Upper lobe of right lung (tissue), 1 donor: ENCODE measurements at regions not wholly inside any gene's neighbourhood (a gene's known extent, or its start where the extent isn't known, plus 50 kb on each side); places are given as distances from the start of the nearest gene placed in this dataset.

Source experiments
- ATAC-seq: fragments of 200-7000 bp; cut with Tn5 transposase; one replicate; pipeline ENCODE4 v1.9.1; 2020; ENCODE audit warnings: mild to moderate bottlenecking, moderate library complexity
- DNase-seq: peaks from one replicate; pipeline ENCODE4 v3.0.0-alpha.2; 2020
- H3K27ac ChIP-seq: fragments of 200-600 bp; one replicate; pipeline ENCODE4 v1.8.0; 2022
- H3K27me3 ChIP-seq: fragments of 200-600 bp; one replicate; pipeline ENCODE4 v1.8.0; 2022; ENCODE audit warnings: mild to moderate bottlenecking
- H3K36me3 ChIP-seq: fragments of 200-600 bp; one replicate; pipeline ENCODE4 v1.8.0; 2022
- H3K4me1 ChIP-seq: fragments of 200-600 bp; one replicate; pipeline ENCODE4 v1.8.0; 2022
- H3K4me3 ChIP-seq: fragments of 200-600 bp; one replicate; pipeline ENCODE4 v1.8.0; 2022; ENCODE audit warnings: mild to moderate bottlenecking
- H3K9me3 ChIP-seq: fragments of 200-600 bp; one replicate; pipeline ENCODE4 v1.8.0; 2022
- CTCF ChIP-seq: fragments of 200-600 bp; IDR thresholded peaks from one replicate; pipeline ENCODE4 v1.8.0; 2022; ENCODE audit warnings: antibody characterized with exemption
- intact Hi-C: fragments of 100-400 bp; cut with DNase I; formaldehyde crosslinking; loops from one replicate; pipeline ENCODE4 v1.11.0; 2022
- donor health status: DM: no; HTN: yes; CAD: no; lungs with severe emphysema.

- ATAC-seq (no peak), DNase-seq (peak; percentile 15)
- Histone ChIP-seq H3K36me3 (no peaks in the 10 kb centered on the region), H3K27me3 (no peaks in the 10 kb centered on the region), H3K9me3 (no peaks in the 10 kb centered on the region), H3K4me1 (no peaks in the 10 kb centered on the region), H3K27ac (no peak overlapping the region), H3K4me3 (no peak overlapping the region)
- intact Hi-C loops = no loop called here
- TF ChIP-seq CTCF = no peak
Measured at GRCh38 chr2:72011791-72012190, 135.9 kb downstream of the CYP26B1 start.

GRCh38 chr2:72011370-72011689, 136.3 kb downstream of the CYP26B1 start:
- no peaks in the 10 kb centered on the region for H3K36me3 ChIP-seq
- H3K4me3 ChIP-seq = no peak overlapping the region
- H3K27me3 ChIP-seq = no peaks in the 10 kb centered on the region
- intact Hi-C loops = no loop called here
- H3K4me1 ChIP-seq = no peaks in the 10 kb centered on the region
- ATAC-seq (no peak), DNase-seq (no peak)
- no peak overlapping the region for H3K27ac ChIP-seq
- no peaks in the 10 kb centered on the region for H3K9me3 ChIP-seq
- TF ChIP-seq CTCF = no peak

GRCh38 chr2:72010647-72011369, 136.9 kb downstream of the CYP26B1 start:
- Histone ChIP-seq H3K36me3 (no peaks in the 10 kb centered on the region), H3K4me1 (no peaks in the 10 kb centered on the region), H3K27ac (no peak overlapping the region), H3K27me3 (no peaks in the 10 kb centered on the region), H3K4me3 (no peak overlapping the region), H3K9me3 (no peaks in the 10 kb centered on the region)
- intact Hi-C loops = no loop called here
- DNase-seq = peak; percentile 36
- no peak for ATAC-seq
- no peak for TF ChIP-seq CTCF

GRCh38 chr2:72008608-72009007, 139.1 kb downstream of the CYP26B1 start:
- ATAC-seq = no peak
- Histone ChIP-seq H3K4me1 (no peaks in the 10 kb centered on the region), H3K27ac (no peak overlapping the region), H3K27me3 (no peaks in the 10 kb centered on the region), H3K4me3 (no peak overlapping the region), H3K9me3 (no peaks in the 10 kb centered on the region), H3K36me3 (no peaks in the 10 kb centered on the region)
- DNase-seq = no peak
- TF ChIP-seq CTCF = no peak
- intact Hi-C loops = no loop called here

- DNase-seq = peak; percentile 32
- no peak for TF ChIP-seq CTCF
- H3K4me3 ChIP-seq = no peak overlapping the region
- H3K27me3 ChIP-seq = no peaks in the 10 kb centered on the region
- H3K36me3 ChIP-seq = no peaks in the 10 kb centered on the region
- ATAC-seq = no peak
- intact Hi-C loops = no loop called here
- H3K4me1 ChIP-seq = no peaks in the 10 kb centered on the region
- no peaks in the 10 kb centered on the region for H3K9me3 ChIP-seq
- H3K27ac ChIP-seq = no peak overlapping the region
Measured at GRCh38 chr2:72007402-72007801, 140.3 kb downstream of the CYP26B1 start.
